ENCODE measurements at regions not wholly inside any gene's neighbourhood (a gene's known extent, or its start where the extent isn't known, plus 50 kb on each side); places are given as distances from the start of the nearest gene placed in this dataset.

- no peak for DNase-seq (ENCODE audit: low read depth)
- no peak overlapping the region for H3K4me3 ChIP-seq (ENCODE audit: control insufficient read depth, low read depth, low read length)
- no peak for TF ChIP-seq CTCF (IDR thresholded peaks at IDR 0.05; ENCODE audit: control insufficient read depth, insufficient read depth, low read depth, low read length, missing control alignments)
Observed at GRCh38 chr3:3578718-3579117, 220.5 kb upstream of the LRRN1 start.

- TF ChIP-seq CTCF (IDR thresholded peaks at IDR 0.05; ENCODE audit: control insufficient read depth, insufficient read depth, low read depth, low read length, missing control alignments): no peak
- no peak overlapping the region for H3K4me3 ChIP-seq (ENCODE audit: control insufficient read depth, low read depth, low read length)
- no peak for DNase-seq (ENCODE audit: low read depth)
Observed at GRCh38 chr3:3577823-3578222, 221.4 kb upstream of the LRRN1 start.

- DNase-seq (ENCODE audit: low read depth): no peak
- no peak for TF ChIP-seq CTCF (IDR thresholded peaks at IDR 0.05; ENCODE audit: control insufficient read depth, insufficient read depth, low read depth, low read length, missing control alignments)
- H3K4me3 ChIP-seq (ENCODE audit: control insufficient read depth, low read depth, low read length): no peak overlapping the region
Observed at GRCh38 chr3:3573341-3573740, 225.9 kb upstream of the LRRN1 start.

GRCh38 chr3:3560591-3561311 lies 238.5 kb upstream of the LRRN1 start:
- DNase-seq (ENCODE audit: low read depth): no peak
- no peak for TF ChIP-seq CTCF (IDR thresholded peaks at IDR 0.05; ENCODE audit: control insufficient read depth, insufficient read depth, low read depth, low read length, missing control alignments)
- H3K4me3 ChIP-seq (ENCODE audit: control insufficient read depth, low read depth, low read length): no peak overlapping the region

- H3K4me3 ChIP-seq (ENCODE audit: control insufficient read depth, low read depth, low read length): no peak overlapping the region
- DNase-seq (ENCODE audit: low read depth): no peak
- TF ChIP-seq CTCF (IDR thresholded peaks at IDR 0.05; ENCODE audit: control insufficient read depth, insufficient read depth, low read depth, low read length, missing control alignments): no peak
Observed at GRCh38 chr3:3559786-3560185, 239.4 kb upstream of the LRRN1 start.

- DNase-seq (ENCODE audit: low read depth): no peak
- no peak for TF ChIP-seq CTCF (IDR thresholded peaks at IDR 0.05; ENCODE audit: control insufficient read depth, insufficient read depth, low read depth, low read length, missing control alignments)
- H3K4me3 ChIP-seq (ENCODE audit: control insufficient read depth, low read depth, low read length): no peak overlapping the region
Observed at GRCh38 chr3:3556078-3556477, 243.2 kb upstream of the LRRN1 start.
